GM04504 (cell line): ENCODE measurements at regions not wholly inside any gene's neighbourhood (a gene's known extent, or its start where the extent isn't known, plus 50 kb on each side); places are given as distances from the start of the nearest gene placed in this dataset.
"Not testable (repeated sequence)": the region's sequence is repeated elsewhere in the genome, so short reads cannot be mapped to it uniquely, and the experiment has no call there.

Experiments used
- DNase-seq: peaks from one replicate; pipeline ENCODE4 v3.0.0-alpha.2; 2012; ENCODE audit warnings: low read depth

- no peak for DNase-seq
Measured at GRCh38 chr3:193962986-193963685, 172.8 kb upstream of the HES1 start.

DNA sequence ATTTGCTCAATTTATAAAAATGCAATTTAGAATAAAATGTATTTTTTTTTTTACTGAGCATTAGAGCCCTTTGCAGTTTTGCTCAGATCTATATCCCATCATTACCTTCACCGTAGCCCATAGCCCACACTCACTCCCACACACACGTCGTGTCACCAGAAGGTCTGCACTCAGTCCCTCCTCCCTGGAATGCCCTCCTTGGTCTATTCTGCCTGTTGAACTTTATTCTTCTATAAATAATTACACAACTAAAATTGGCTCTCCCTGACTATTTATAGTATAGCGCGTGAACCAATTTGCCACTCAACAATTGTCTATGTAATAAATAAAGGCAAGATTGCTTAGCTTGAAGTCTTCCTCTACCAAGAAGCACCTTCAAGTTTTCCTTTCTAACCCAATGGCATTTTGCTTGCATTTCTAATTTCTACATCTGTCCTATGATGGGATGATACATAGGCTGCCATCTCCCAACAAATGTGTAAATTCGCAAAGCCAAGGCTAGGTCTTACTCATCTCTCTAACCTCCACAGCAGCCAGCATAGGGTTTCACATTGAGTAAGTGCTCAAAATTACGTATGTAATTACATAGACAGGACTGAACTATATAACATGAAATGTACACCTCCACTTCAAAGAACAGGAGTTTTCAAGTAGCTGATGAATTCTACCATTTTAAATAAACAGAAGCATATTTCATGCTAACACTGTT lies 172.0 kb upstream of the HES1 start:
- DNase-seq: no peak

- DNase-seq: no peak
Measured at GRCh38 chr3:193964517-193964880, 171.4 kb upstream of the HES1 start.

DNA sequence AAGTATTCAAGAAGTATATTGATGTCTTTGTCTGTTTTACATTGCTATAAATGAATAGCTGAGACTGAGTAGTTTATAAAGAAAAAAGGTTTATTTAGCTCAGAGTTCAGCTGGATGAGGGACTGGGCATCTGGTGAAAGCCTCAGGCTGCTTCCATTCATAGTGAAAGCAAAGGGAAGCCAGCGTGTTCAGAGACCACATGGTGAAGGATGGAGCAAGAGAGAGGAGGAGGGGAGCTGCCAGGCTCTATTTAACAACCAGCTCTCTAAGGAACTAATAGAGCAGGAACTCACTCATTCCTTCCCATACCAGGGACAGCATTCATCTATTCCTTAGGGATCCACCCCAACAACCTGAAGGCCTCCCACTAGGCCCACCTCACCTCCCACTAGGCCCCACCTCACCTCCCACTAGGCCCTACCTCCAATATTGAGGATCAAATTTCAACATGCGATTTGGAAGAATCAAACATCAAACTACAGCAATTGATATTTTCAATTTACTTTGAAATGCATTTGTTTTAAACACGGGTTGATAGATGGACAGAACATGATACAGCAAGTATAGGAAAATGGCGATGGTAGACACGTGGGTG lies 167.5 kb upstream of the HES1 start:
- DNase-seq: no peak

GRCh38 chr3:193970131-193970772 lies 165.7 kb upstream of the HES1 start:
- DNase-seq: not testable (repeated sequence)

DNA sequence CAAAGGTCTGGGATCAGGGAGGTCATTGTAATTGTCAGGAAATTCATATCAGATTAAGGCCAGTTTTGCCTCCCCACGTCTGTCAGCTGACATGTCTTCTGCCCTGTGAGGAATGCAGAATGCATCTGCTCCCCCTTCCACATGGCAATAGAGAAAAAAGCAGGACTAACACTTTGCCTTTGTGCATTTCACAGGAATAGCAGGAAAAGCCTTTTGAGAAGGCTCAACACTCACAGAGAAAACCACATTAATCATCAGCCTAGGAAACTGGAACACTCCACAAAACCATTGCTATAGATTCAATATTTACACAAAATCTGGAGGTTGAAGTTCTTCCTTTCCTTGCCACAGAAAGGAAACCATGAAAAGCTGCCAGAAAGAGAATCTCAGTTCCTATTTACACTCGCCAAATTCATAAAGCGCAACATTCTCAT lies 165.2 kb upstream of the HES1 start:
- no peak for DNase-seq

GRCh38 chr3:193971261-193971751 lies 164.6 kb upstream of the HES1 start:
- DNase-seq: no peak

- no peak for DNase-seq
Measured at GRCh38 chr3:193971966-193972365, 164.0 kb upstream of the HES1 start.

DNA sequence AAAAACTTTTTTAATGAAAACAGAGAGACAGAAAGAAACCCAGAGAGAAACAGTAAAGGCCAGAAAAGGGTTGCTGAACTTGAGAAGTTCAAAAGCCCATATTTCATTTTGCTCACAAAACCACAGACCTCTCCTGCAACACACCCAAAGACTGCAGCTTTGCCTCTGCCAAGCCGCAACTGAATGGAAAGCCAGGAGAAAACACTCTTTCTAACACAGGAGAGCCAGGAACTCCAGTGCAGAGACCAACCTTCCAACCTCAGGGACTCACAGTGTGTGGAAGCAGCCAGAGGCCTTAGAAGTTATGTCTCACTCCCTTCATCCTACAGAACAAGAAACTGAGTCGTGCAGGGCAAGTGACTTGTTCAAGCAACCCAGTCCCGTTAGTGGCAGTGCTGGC lies 163.1 kb upstream of the HES1 start:
- DNase-seq: no peak

GRCh38 chr3:193974191-193974652 lies 161.7 kb upstream of the HES1 start:
- DNase-seq: no peak

- no peak for DNase-seq
Measured at GRCh38 chr3:193974671-193975535, 161.0 kb upstream of the HES1 start.

- no peak for DNase-seq
Measured at GRCh38 chr3:193977622-193978021, 158.3 kb upstream of the HES1 start.

DNA sequence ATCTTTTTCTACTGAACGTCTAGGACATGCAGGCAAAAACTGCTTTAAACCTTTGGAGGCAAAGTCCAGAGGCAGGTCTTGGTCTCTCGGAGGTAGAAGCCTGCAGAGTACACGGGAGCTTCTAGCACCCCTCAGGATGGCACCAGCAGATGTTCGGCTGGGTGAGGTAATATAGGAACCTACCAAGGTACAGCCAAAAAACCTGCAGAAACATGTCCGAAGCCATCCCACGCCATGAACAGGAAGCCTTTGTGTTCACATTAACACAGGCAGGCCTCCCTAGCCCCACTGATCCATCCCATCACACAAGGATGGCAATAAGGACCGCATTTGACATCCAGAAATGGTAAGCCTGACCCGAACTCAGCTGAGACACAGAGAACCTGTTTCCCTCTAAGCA lies 157.9 kb upstream of the HES1 start:
- DNase-seq: no peak

DNA sequence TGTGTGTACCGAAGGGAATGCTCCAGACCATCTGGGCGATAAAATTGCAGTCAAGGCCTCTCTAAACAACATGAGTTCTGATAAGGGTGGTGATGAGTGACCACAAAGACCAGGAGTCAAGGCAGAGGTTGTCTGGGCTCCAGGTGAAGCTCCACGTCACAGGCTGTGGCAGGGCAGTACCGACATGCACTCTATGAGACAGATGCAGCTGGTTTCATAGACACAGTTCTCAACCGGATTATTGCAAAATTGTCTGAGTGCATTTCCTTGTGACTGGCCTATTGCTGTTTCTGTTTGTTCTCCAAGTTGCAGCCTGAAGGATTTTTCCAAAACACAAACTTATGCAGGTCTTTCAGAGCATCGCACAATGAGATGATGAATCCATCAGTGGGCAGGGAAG lies 157.5 kb upstream of the HES1 start:
- DNase-seq: no peak

- no peak for DNase-seq
Measured at GRCh38 chr3:193980326-193980725, 155.6 kb upstream of the HES1 start.

DNA sequence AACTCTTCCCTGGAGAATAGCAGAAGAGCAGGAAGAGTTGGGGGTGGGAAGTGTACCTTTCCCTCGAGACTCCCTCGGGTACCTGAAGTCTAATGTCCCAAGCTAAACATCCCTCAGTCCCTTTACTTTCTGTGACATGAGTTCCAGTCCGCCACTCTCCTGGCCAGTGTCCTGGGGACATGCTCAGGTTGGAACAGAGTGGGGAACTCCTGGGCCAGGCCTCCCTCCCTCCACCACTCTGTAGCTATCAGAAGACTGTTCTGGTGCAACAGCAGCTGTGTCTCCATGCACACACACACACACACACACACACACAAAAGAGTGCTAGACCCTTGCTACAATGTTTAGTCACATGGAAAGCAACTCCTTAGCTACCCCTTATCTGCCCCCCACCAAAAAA lies 155.0 kb upstream of the HES1 start:
- no peak for DNase-seq

DNA sequence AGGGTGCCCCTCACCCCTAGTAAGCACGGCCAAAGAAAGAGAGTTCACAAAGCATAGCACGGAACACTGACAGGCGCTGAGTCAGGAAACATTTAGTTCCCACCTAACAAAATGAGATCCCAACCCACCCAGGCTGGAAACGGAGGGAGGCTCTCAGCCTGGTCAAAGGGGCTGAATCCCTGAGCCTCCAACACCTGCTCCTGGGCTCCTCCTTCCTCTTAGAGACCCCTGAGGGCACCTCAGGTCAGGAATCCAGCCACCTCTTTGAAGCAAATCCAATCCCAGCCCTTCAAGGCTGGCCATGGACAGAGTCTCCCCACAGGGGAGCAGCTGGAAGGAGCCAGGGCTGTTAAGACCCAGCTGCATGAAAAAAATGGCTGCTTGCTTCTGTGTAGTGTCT lies 154.4 kb upstream of the HES1 start:
- DNase-seq: no peak

DNA sequence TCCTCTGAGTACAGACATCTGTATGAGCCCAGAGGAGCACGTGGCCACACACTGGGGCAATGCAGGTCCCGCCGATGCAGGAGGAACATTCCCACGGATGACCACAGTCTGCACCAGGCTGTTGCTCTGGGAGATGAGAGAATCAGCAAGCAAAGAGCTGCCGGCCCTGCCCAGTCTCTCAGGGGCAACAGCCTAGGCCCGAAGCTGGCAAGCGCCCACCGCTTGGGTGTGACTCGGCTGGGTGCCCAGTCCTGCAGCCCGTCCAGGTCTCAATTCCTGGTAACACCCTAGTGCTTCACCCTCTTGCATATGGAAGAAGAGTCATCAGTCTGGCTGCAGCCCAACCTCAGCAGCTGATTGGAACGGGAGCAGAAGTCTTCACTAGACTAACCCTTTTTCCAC lies 153.7 kb upstream of the HES1 start:
- DNase-seq: peak; percentile 28

- no peak for DNase-seq
Measured at GRCh38 chr3:193983846-193984818, 151.8 kb upstream of the HES1 start.

DNA sequence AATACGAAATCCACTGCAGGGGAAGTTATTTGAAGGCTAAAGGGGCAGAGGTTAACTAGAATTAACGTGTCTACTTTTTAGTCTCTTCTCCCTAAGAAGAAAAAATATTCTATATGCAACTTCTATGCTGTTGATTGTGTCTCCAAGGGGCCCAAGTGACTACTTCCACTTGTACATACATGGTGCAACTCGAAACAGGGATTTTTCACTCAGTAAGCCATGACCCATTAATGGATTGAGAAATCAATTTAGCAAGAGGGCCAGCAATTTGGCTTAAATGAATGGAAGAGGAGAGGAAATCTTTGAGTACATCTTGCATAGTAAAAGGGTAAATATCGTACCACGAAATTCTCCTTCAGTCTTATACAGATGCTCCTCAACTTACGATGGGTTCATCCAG lies 151.1 kb upstream of the HES1 start:
- no peak for DNase-seq

- no peak for DNase-seq
Measured at GRCh38 chr3:193987186-193987585, 148.8 kb upstream of the HES1 start.
